ENCODE measurements at regions not wholly inside any gene's neighbourhood (a gene's known extent, or its start where the extent isn't known, plus 50 kb on each side); places are given as distances from the start of the nearest gene placed in this dataset.

GRCh38 chr1:235918032-235918431 lies 51.3 kb upstream of the LYST start:
- DNase-seq (ENCODE audit: low read depth, low spot score), result no peak
- in situ Hi-C loops (cut with HindIII; ENCODE audit: low sequenced_read_pairs), result no loop called here
- TF ChIP-seq, protein P1, sequence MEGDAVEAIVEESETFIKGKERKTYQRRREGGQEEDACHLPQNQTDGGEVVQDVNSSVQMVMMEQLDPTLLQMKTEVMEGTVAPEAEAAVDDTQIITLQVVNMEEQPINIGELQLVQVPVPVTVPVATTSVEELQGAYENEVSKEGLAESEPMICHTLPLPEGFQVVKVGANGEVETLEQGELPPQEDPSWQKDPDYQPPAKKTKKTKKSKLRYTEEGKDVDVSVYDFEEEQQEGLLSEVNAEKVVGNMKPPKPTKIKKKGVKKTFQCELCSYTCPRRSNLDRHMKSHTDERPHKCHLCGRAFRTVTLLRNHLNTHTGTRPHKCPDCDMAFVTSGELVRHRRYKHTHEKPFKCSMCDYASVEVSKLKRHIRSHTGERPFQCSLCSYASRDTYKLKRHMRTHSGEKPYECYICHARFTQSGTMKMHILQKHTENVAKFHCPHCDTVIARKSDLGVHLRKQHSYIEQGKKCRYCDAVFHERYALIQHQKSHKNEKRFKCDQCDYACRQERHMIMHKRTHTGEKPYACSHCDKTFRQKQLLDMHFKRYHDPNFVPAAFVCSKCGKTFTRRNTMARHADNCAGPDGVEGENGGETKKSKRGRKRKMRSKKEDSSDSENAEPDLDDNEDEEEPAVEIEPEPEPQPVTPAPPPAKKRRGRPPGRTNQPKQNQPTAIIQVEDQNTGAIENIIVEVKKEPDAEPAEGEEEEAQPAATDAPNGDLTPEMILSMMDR (IDR thresholded peaks at IDR 0.05; ENCODE audit: low read depth, low read length), result no peak
- no peak overlapping the region for H3K4me3 ChIP-seq (ENCODE audit: low read depth, low read length)

DNA sequence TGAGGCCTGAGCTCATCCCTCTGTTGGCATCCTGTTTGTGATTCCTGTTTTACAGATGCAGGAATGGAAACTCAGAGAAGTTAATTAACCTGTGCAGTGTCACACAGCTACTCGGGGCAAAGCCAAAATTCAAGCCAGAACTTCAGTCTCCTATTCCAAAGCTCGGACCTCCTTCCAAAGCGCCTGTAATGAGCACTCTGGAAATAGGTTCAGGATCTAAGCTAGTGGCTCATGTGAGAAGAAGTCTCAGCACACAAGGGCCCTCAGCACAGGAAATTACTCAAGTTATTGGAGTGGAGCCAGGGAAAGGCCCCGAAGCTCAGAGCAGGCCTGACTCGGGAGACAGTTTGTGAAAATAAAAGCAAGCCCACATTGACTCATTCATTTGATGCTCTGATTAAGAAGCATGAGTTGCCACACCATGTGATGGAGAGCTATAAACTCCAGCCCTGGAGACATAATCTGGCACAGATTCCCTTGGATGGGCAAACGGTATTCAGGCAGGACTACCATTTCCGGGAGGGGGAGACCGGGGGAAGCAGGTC lies 50.6 kb upstream of the LYST start:
- TF ChIP-seq, protein P1 (IDR thresholded peaks at IDR 0.05; ENCODE audit: low read depth, low read length), result no peak
- no peak overlapping the region for H3K4me3 ChIP-seq (ENCODE audit: low read depth, low read length)
- in situ Hi-C loops (cut with HindIII; ENCODE audit: low sequenced_read_pairs), result no loop called here
- DNase-seq (ENCODE audit: low read depth, low spot score), result peak; percentile 98

Measured in astrocyte of the spinal cord (primary cell).